ENCODE measurements at regions not wholly inside any gene's neighbourhood (a gene's known extent, or its start where the extent isn't known, plus 50 kb on each side); places are given as distances from the start of the nearest gene placed in this dataset.

DNA sequence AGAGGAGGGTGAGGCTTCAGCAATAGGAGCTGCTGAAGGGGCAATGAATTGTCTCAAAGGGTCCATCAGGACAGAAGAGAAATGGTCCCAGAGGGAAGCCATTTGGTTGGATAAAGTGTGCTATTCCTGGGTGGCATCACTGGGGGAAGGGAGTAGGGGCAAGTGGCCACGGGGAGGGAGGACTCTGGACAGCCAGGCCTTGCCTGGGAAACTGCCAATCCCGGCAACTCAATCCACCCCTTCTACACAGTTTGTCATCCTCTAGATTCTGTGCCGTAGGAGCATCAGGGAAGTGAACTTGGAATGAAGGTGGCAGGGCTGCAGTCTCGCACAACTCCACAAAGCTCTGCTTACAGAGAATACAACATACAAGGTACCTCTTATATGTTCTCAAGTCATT lies 59.5 kb upstream of the RIPOR2 start:
- TF ChIP-seq EGR1 (IDR thresholded peaks at IDR 0.05; ENCODE audit: borderline replicate concordance in 1 of 2, low read depth in 2 of 2, low read length in 2 of 2): no peak
- TF ChIP-seq USF1 (IDR thresholded peaks at IDR 0.05; ENCODE audit: borderline replicate concordance, extremely low read length, insufficient read depth, low read depth, low read length): no peak
- TF ChIP-seq GABPA (IDR thresholded peaks at IDR 0.05; ENCODE audit: low read depth): no peak
- no peak for TF ChIP-seq HDAC2 (IDR thresholded peaks at IDR 0.05)
- no peak for TF ChIP-seq SUZ12 (IDR thresholded peaks at IDR 0.05; ENCODE audit: unreplicated experiment)
- no peak for TF ChIP-seq CEBPB (IDR thresholded peaks at IDR 0.05; ENCODE audit: borderline replicate concordance in 1 of 2, low read depth in 2 of 2, low read length in 2 of 2)
- no peak for TF ChIP-seq CEBPZ (IDR thresholded peaks at IDR 0.05; ENCODE audit: low read depth, low read length)
- no peak for TF ChIP-seq FOXM1 (IDR thresholded peaks at IDR 0.05; ENCODE audit: low read depth, low read length)
- TF ChIP-seq CBFB (IDR thresholded peaks at IDR 0.05; ENCODE audit: low read depth): no peak
- TF ChIP-seq, protein P1, sequence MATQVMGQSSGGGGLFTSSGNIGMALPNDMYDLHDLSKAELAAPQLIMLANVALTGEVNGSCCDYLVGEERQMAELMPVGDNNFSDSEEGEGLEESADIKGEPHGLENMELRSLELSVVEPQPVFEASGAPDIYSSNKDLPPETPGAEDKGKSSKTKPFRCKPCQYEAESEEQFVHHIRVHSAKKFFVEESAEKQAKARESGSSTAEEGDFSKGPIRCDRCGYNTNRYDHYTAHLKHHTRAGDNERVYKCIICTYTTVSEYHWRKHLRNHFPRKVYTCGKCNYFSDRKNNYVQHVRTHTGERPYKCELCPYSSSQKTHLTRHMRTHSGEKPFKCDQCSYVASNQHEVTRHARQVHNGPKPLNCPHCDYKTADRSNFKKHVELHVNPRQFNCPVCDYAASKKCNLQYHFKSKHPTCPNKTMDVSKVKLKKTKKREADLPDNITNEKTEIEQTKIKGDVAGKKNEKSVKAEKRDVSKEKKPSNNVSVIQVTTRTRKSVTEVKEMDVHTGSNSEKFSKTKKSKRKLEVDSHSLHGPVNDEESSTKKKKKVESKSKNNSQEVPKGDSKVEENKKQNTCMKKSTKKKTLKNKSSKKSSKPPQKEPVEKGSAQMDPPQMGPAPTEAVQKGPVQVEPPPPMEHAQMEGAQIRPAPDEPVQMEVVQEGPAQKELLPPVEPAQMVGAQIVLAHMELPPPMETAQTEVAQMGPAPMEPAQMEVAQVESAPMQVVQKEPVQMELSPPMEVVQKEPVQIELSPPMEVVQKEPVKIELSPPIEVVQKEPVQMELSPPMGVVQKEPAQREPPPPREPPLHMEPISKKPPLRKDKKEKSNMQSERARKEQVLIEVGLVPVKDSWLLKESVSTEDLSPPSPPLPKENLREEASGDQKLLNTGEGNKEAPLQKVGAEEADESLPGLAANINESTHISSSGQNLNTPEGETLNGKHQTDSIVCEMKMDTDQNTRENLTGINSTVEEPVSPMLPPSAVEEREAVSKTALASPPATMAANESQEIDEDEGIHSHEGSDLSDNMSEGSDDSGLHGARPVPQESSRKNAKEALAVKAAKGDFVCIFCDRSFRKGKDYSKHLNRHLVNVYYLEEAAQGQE (IDR thresholded peaks at IDR 0.05; ENCODE audit: low read depth, low read length): no peak
- TF ChIP-seq TCF12 (IDR thresholded peaks at IDR 0.05; ENCODE audit: low read depth, low read length): no peak
- TF ChIP-seq SRF (IDR thresholded peaks at IDR 0.05; ENCODE audit: low read depth in 2 of 2, low read length in 2 of 2): no peak

Measured in GM12878 (cell line).